HG02938 (cell line): ENCODE measurements at regions not wholly inside any gene's neighbourhood (a gene's known extent, or its start where the extent isn't known, plus 50 kb on each side); places are given as distances from the start of the nearest gene placed in this dataset.
"Not testable (repeated sequence)": the region's sequence is repeated elsewhere in the genome, so short reads cannot be mapped to it uniquely, and the experiment has no call there.

Experiments used
- ATAC-seq: cut with Tn5 transposase; IDR thresholded peaks from one replicate; pipeline ENCODE4 v1.9.1; 2021; ENCODE audit warnings: mild to moderate bottlenecking, moderate library complexity; ENCODE audit not compliant: unreplicated experiment

GRCh38 chr2:14751581-14751980 is 119.1 kb downstream of the LRATD1 start:
- ATAC-seq: no peak

DNA sequence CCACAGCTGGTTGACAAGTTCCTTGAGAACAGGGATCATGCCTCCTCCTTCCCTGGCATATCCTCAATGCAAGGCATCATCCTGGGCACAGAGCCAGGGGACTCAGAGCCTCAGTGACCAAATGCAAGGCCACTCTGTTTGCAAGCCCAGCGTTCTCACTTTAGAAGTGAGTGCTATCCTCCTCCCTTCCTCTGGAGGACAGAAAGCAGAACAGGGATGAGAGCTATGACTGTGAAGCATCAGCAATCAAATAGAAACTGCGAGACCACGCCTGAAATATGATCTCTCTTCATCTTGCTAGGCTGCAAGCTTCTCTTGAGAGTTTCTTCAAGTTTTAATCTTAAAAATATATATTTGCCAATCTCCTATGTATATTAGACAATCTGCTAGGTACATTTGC is 119.8 kb downstream of the LRATD1 start:
- no peak for ATAC-seq

- no peak for ATAC-seq
These were observed 123.6 kb downstream of the LRATD1 start for GRCh38 chr2:14756122-14756541.

GRCh38 chr2:14756981-14757657 is 124.6 kb downstream of the LRATD1 start:
- ATAC-seq: no peak

DNA sequence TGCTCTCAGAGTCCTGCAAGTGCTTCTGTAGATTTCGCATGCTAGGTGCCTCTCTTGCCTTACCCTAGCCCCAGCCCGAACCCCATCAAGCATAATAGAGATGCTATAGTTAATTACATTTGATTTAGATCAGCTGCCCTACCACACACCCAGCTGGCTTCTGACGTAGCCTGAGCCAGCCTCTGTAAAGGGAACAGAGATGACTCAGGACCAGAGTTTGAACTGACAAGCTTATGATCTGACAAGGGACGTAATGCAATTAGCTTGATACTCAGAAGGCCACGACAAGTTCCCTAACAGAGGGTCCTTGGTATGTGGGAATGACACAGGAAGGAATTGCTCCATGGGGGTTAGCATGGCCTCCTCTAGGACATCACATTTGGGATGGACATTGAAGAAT is 126.6 kb downstream of the LRATD1 start:
- ATAC-seq: no peak

GRCh38 chr2:14760169-14760568 is 127.7 kb downstream of the LRATD1 start:
- no peak for ATAC-seq

GRCh38 chr2:14761118-14761517 is 128.6 kb downstream of the LRATD1 start:
- ATAC-seq: no peak

DNA sequence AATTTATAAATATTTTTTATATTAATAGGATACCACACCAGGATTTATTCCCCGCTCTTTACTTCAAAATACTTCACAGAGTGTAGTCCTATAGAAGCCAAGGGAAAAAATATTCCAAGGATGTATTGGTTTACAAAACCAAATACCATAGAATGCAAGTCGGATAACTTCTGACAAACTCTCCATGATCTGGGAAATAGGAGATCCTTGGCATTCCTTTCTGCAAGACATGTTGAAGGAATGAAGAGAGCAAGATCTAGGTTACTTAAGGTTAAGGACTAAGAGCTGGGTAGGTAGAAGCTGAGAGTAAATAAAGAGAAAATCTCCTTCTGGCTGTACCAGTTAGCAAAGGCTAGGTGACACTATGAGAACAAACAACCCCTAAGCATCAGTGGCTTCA is 141.2 kb downstream of the LRATD1 start:
- no peak for ATAC-seq

GRCh38 chr2:14774436-14774968 is 142.0 kb downstream of the LRATD1 start:
- ATAC-seq: no peak

DNA sequence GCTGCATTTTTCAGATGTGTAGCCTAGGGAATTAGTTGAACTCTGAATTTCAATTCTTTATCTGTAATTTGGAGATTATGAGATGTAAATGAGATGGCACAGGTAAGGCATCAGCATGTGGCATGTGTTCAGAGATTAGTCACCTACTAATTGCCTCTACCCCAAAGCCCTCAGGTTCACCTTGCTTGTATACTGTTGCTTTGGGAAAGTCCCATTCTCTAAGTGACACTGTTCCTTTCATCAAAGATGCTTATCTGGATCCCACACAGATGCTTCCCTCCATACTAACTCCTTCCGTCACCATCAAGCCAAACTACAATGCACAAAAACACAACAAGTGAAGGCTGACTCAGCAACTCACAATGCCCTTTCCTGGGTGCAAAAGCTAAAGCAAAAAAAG is 143.7 kb downstream of the LRATD1 start:
- ATAC-seq: no peak

- no peak for ATAC-seq
These were observed 145.5 kb downstream of the LRATD1 start for GRCh38 chr2:14778015-14778414.

DNA sequence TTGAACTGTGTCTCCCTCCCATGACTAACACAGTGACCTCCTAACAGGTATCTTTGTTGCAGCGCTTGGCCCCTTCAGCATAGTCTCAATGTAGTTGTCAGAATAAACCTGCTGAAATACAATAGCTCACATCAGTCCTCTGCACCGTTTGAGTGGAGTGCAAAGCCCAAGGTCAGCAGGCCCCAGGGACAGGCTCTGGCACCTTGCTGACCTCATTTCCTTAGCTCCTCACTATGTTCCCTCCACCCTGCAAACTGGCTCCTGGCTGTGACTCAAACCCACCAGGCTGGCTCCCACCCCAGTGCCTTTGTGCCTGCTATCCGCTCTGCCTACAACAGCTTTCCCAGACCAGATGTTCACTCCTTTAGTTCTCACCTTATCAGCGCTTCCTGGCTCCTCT is 146.7 kb downstream of the LRATD1 start:
- no peak for ATAC-seq

GRCh38 chr2:14781142-14781541 is 148.6 kb downstream of the LRATD1 start:
- ATAC-seq: no peak

GRCh38 chr2:14788814-14789213 is 156.3 kb downstream of the LRATD1 start:
- ATAC-seq: not testable (repeated sequence)

DNA sequence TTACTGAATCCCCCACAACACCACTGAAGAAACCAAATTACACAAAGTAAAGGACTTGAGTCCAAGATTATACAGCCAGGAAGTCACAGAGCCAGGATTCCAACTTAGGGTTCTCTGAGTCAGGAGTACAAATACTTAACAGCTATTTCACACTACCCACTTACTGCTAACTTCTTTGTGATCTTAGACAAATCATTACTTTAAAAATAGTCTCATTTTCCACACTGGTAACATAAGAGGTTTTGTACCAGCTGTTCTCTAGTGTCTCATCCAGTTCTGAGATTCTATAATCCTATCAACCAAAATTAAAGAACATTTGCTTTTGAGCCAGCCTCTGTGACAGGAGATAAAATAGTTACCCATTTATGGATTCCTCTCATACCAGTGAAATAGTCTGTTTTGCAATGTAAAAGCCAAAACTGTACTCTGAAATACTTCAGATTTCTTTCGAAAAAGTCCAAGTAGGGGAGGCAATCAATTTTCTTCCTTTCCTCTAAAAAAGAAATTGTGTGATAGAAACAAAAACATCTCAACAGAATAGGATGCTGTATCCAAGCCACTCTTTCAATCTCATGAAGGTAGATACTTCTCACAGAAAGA is 157.6 kb downstream of the LRATD1 start:
- ATAC-seq: no peak

- ATAC-seq: no peak
These were observed 171.5 kb downstream of the LRATD1 start for GRCh38 chr2:14803994-14804393.

- ATAC-seq: no peak
These were observed 172.4 kb downstream of the LRATD1 start for GRCh38 chr2:14804902-14805301.

- ATAC-seq: no peak
These were observed 174.1 kb downstream of the LRATD1 start for GRCh38 chr2:14806613-14807012.

GRCh38 chr2:14815201-14815600 is 182.7 kb downstream of the LRATD1 start:
- no peak for ATAC-seq

GRCh38 chr2:14816069-14817060 is 183.8 kb downstream of the LRATD1 start:
- no peak for ATAC-seq

- ATAC-seq: no peak
These were observed 185.3 kb downstream of the LRATD1 start for GRCh38 chr2:14817848-14818247.
